ENCODE measurements at regions not wholly inside any gene's neighbourhood (a gene's known extent, or its start where the extent isn't known, plus 50 kb on each side); places are given as distances from the start of the nearest gene placed in this dataset.
A peak's percentile ranks its signal among the peaks of the same experiment; 100 is the strongest.

DNA sequence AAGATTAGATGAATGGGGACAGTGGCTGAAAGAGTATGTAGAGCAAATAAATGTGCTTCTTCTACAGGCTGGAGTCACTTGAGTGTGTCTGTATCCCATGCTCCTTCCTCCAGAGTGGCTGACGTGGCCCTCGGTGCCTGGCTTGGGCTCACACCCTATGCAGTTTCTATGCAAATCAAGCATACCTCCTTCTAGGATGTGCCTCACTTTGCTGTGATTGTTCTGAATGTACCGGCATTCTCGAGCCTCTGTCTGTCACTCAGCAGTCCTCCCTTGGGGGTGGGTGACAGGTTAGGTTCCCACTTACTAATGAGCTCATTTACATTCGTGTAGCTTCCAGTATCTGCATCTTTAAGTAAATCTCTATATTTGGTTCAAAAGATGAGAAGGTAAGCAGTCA, 55.1 kb upstream of the HDDC2 start:
- TF ChIP-seq EZH2 (IDR thresholded peaks at IDR 0.05; ENCODE audit: low read depth, unreplicated experiment) (no peak), STAT1 (IDR thresholded peaks at IDR 0.05; ENCODE audit: unreplicated experiment) (no peak)
- peak; percentile 90 for ATAC-seq
- H3K4me3 ChIP-seq: no peak overlapping the region
- H3K79me2 ChIP-seq (replicated peaks; ENCODE audit: insufficient read depth): no peaks in the 10 kb centered on the region
- no peak overlapping the region for H3K4me2 ChIP-seq
- H3K36me3 Mint-ChIP-seq (ENCODE audit: low read depth): no peaks in the 10 kb centered on the region
- H2AFZ ChIP-seq: no peak overlapping the region
- peaks cover 8% of the 10 kb centered on the region for H3K27me3 ChIP-seq (ENCODE audit: insufficient read depth)
- DNase-seq (ENCODE audit: low spot score): peak; percentile 38
- H3K4me3 Mint-ChIP-seq: no peak overlapping the region
- peaks cover 20% of the 10 kb centered on the region for H3K4me1 Mint-ChIP-seq
- no peaks in the 10 kb centered on the region for H3F3A ChIP-seq (replicated peaks; ENCODE audit: low read depth)
- no peaks in the 10 kb centered on the region for H4K20me1 ChIP-seq (replicated peaks; ENCODE audit: insufficient read depth)
- peaks cover 5% of the 10 kb centered on the region; the same call in 1 of the 2 replicates for H3K4me1 ChIP-seq (ENCODE audit: insufficient read depth)
- no peaks in the 10 kb centered on the region for H3K9me2 ChIP-seq (ENCODE audit: insufficient read depth)
- peaks cover 2% of the 10 kb centered on the region for H3K27me3 Mint-ChIP-seq (ENCODE audit: insufficient read depth, low read depth, poor library complexity)
- H3K27ac Mint-ChIP-seq: no peak overlapping the region
- no peaks in the 10 kb centered on the region for H3K9me3 Mint-ChIP-seq
- no peaks in the 10 kb centered on the region for H3K36me3 ChIP-seq (ENCODE audit: insufficient read depth)
- H3K27ac ChIP-seq (ENCODE audit: low read depth): no peak overlapping the region

DNA sequence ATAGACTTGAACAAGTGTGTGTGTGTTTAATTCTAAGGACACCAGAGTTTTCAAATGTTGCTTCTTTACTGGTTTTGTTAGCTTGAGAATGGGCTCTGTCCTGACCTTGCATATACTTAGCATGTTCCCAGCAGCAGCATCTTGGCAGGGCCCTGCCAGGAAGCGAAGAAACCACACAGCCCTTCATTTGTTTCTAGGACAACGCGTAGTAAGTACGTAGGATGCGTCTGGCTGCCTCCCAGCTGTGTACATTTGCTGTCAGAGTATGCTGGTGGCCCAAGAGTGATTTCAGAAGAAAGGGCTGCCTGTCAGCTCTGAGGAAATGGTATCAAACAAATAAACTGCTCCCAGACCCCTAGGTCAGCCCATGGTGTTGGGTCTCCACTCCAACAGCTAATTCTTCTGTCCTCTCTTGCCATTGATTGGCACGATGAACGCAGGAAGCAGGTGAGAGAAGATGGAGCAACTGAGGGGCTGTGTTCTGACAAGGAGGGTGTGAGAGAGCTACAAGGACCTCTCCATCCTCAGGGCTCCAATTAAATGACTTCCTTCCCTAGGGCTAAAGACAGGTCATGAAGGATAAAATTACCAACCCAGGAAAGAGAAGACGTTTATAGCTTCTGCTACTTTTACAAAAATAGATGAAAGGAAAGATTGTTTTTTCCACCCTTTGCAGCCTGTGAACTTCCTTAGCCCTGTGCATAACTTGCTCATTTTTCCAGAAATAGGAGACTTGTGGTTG, 55.9 kb upstream of the HDDC2 start:
- H3F3A ChIP-seq (replicated peaks; ENCODE audit: low read depth): no peaks in the 10 kb centered on the region
- H3K4me1 ChIP-seq (ENCODE audit: insufficient read depth): peaks cover 13% of the 10 kb centered on the region
- peaks cover 5% of the 10 kb centered on the region for H3K27me3 Mint-ChIP-seq (ENCODE audit: insufficient read depth, low read depth, poor library complexity)
- no peaks in the 10 kb centered on the region for H4K20me1 ChIP-seq (replicated peaks; ENCODE audit: insufficient read depth)
- no peak for ATAC-seq
- DNase-seq (ENCODE audit: low spot score): no peak
- H3K36me3 Mint-ChIP-seq (ENCODE audit: low read depth): no peaks in the 10 kb centered on the region
- no peak overlapping the region for H3K27ac ChIP-seq (ENCODE audit: low read depth)
- TF ChIP-seq, protein P1, sequence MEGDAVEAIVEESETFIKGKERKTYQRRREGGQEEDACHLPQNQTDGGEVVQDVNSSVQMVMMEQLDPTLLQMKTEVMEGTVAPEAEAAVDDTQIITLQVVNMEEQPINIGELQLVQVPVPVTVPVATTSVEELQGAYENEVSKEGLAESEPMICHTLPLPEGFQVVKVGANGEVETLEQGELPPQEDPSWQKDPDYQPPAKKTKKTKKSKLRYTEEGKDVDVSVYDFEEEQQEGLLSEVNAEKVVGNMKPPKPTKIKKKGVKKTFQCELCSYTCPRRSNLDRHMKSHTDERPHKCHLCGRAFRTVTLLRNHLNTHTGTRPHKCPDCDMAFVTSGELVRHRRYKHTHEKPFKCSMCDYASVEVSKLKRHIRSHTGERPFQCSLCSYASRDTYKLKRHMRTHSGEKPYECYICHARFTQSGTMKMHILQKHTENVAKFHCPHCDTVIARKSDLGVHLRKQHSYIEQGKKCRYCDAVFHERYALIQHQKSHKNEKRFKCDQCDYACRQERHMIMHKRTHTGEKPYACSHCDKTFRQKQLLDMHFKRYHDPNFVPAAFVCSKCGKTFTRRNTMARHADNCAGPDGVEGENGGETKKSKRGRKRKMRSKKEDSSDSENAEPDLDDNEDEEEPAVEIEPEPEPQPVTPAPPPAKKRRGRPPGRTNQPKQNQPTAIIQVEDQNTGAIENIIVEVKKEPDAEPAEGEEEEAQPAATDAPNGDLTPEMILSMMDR (conservative IDR thresholded peaks at IDR 0.05; ENCODE audit: low read depth in 2 of 2): no peak
- TF ChIP-seq ZNF114 (CRISPR knock-in tag; IDR thresholded peaks at IDR 0.05): no peak
- no peak for TF ChIP-seq NANOG (IDR thresholded peaks at IDR 0.05; ENCODE audit: borderline replicate concordance)
- TF ChIP-seq, protein P2, sequence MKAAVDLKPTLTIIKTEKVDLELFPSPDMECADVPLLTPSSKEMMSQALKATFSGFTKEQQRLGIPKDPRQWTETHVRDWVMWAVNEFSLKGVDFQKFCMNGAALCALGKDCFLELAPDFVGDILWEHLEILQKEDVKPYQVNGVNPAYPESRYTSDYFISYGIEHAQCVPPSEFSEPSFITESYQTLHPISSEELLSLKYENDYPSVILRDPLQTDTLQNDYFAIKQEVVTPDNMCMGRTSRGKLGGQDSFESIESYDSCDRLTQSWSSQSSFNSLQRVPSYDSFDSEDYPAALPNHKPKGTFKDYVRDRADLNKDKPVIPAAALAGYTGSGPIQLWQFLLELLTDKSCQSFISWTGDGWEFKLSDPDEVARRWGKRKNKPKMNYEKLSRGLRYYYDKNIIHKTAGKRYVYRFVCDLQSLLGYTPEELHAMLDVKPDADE (IDR thresholded peaks at IDR 0.05): no peak
- TF ChIP-seq ZNF331 (CRISPR knock-in tag; IDR thresholded peaks at IDR 0.05; ENCODE audit: low read depth): no peak
- TF ChIP-seq POLR2AphosphoS5 (IDR thresholded peaks at IDR 0.05; ENCODE audit: low read depth): no peak
- TF ChIP-seq EZH2phosphoT487 (IDR thresholded peaks at IDR 0.05; ENCODE audit: unreplicated experiment): no peak
- no peak overlapping the region for H2AFZ ChIP-seq
- no peaks in the 10 kb centered on the region for H3K9me3 Mint-ChIP-seq
- H3K9me2 ChIP-seq (ENCODE audit: insufficient read depth): no peaks in the 10 kb centered on the region
- no peak overlapping the region for H3K27ac Mint-ChIP-seq
- no peak overlapping the region for H3K4me2 ChIP-seq
- H3K4me3 Mint-ChIP-seq: no peak overlapping the region
- H3K79me2 ChIP-seq (replicated peaks; ENCODE audit: insufficient read depth): no peaks in the 10 kb centered on the region
- no peak overlapping the region for H3K4me3 ChIP-seq
- peaks cover 26% of the 10 kb centered on the region for H3K4me1 Mint-ChIP-seq
- H3K36me3 ChIP-seq (ENCODE audit: insufficient read depth): no peaks in the 10 kb centered on the region
- peaks cover 16% of the 10 kb centered on the region for H3K27me3 ChIP-seq (ENCODE audit: insufficient read depth)

Data from GM23338 (cell line).